ENCODE measurements at regions not wholly inside any gene's neighbourhood (a gene's known extent, or its start where the extent isn't known, plus 50 kb on each side); places are given as distances from the start of the nearest gene placed in this dataset.
A peak's percentile ranks its signal among the peaks of the same experiment; 100 is the strongest.
"Not testable (repeated sequence)": the region's sequence is repeated elsewhere in the genome, so short reads cannot be mapped to it uniquely, and the experiment has no call there.

DNA sequence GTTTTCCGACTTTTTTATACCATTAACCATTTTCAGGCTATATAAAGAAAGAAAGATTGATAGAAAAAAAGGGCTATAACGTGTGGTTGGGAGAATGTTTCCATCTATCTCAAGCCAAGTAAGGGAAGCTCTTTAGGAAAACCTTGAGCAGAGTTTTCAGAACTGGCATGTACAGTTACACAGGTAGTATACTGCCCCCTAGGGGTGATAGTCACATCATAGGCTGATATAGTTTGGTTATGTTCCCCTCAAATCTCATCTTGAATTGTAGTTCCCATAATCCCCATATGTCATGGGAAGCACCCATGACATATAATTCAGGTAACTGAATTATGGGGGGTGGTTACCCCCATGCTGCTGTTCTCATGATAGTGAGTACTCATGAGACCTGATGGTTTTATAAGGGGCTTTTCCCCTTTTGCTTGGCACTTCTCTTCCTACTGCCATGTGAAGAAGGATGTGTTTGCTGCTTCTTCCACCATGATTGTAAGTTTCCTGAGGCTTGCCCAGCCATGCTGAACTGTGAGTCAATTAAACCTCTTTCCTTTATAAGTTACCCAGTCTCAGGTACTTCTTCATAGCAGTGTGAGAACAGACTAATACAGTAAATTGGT lies 186.8 kb downstream of the TMA16 start:
- peak in 1 of 2 donors; percentile 33 for DNase-seq (ENCODE audit: low read depth in 1 of 2, low spot score in 1 of 2)

DNA sequence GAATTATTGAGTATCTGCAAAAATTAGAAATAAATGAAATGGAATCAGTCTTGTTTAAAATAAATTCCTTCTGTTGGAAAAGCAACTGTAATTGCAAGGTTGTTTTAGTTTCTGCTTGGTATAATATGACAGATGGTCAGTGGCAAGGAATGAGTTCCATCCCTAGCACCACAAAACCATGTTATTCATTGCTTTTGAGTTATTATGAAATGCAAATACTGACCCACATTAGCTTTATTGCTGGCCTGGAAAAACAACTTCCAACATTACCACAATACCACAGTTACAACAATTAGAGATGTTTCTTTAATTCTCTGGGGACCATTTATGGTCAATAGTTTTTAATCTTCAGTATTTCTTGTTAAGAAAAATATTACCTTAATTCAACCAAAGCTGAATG lies 194.4 kb downstream of the TMA16 start:
- DNase-seq (ENCODE audit: low read depth in 1 of 2, low spot score in 1 of 2) = no peak

DNA sequence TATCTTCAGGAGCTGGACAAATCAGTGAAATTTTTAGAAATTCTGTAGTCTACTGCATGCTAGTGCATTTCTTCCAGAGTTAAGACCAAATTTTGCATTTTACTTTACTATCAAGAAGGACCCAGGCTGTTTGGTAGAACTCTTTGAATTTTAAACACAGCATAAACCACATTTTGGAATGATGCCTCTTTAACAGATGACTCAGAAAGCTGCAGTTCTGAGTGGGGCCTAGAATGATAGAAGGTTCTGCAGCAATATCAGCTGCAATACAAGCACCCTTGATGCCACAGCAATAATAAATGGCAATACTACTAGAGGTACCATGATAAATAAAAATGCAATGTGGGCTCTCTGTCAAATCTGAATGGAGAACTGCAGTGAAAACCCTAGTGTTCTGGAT lies 198.7 kb downstream of the TMA16 start:
- no peak for DNase-seq (ENCODE audit: low read depth in 1 of 2, low spot score in 1 of 2)

DNA sequence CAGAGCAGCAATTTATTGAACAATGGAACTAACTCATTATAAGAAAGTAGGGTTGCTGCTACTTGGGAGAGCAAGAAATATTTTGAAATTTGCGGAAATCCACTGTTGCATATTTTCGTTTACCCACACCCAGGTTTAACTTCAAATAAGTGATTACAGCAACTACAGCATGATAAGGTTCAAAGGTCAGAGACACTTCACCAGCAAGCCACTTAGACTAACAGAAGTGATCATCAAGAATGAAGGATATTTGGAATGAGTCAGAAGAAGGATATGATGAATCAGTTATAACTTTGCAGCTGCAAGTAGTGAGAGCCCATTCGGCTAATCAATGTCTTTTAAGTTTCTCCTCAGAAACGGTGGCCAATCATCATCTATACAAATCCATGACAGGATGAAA lies 199.3 kb downstream of the TMA16 start:
- no peak for DNase-seq (ENCODE audit: low read depth in 1 of 2, low spot score in 1 of 2)

DNA sequence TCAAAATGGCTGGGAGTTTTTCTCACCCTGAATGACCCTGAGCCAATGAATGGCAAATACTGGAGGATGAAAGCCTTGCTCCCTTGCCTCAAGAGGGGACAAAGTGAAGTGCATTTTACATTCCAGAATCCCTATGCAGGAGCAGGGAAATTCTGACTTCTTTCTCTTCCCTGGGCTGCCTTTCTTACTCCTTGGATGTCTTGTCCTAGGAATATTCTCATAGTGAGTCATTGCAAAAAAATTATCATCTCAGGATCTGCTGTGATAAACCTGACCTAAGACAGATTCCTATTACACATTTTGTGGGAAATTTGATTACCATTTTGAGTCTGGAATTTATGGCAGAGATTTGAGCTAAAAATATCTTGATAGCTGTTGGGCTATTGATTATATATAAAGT lies 199.9 kb downstream of the TMA16 start:
- no peak for DNase-seq (ENCODE audit: low read depth in 1 of 2, low spot score in 1 of 2)

DNA sequence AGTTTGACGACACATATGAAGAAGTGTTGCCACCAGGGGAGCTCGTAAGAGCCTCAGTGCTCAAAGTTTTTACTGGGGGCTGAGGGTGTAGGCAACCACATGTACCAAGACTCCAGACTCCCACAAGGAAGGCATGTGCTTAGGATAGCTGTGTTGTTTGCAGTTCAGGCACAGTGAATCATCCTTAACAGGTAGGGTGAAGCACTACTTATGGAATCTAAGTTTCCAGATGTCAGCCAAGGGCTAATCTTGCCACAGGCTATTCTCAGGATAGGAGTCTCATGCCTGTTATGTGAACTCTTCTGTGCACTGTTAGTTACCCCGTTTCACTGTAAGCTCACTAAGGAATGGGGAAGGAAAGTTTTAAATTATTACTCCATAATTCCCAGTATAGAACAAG lies 202.6 kb downstream of the TMA16 start:
- no peak for DNase-seq (ENCODE audit: low read depth in 1 of 2, low spot score in 1 of 2)

DNA sequence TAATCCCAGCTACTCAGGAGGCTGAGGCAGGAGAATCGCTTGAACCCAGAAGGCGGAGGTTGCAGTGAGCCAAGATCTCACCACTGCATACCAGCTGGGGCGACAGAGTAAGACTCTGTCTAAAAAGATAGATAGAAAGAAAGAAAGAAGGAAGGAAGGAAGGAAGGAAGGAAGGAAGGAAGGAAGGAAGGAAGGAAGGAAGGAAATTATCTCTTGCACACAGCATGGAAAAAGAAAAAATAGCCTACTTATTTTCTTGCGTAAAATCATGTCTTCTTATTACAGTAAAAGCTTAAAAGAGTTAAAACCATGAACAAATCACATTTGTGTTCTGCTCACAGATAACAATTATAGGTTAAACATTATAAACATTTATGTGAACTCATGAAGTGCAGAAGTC lies 205.9 kb downstream of the TMA16 start:
- not testable (repeated sequence) for DNase-seq (ENCODE audit: low read depth in 1 of 2, low spot score in 1 of 2)

DNA sequence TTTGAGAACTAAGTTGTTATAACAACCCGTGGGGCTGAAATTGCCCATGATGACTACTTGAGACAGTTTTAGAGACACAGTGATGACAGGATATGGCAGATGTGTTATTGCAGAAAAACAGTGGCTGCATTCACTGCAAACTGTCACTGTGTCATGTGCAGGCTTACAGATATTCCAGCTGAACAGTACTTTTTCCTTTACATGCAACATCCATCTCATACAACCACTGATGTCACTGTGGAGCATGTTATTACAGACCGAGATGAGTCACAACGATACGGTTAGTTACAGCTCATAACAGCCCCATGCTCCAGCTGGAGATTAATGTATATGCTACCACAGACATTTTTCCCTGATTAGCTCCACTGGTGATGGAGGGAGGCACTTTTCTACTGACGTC lies 207.4 kb downstream of the TMA16 start:
- DNase-seq (ENCODE audit: low read depth in 1 of 2, low spot score in 1 of 2) = no peak

DNA sequence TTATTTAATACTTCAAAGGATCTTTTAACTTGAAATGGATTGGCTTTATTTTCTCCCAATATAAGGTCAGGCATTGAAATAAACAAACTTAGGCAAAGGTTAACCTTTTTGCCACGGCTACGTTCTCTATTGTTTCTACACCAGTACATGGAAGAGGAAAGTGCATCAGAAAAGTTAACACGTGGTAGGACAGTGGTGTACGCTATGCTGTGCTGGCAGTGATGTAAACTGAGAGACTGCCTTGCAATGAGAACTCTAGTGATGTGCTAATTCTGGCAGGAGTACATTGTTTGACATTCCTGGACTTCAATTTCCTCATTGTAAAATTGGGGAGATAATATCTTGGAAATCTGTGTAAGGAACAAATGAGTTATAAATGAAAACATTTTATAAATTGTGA lies 208.2 kb downstream of the TMA16 start:
- DNase-seq (ENCODE audit: low read depth in 1 of 2, low spot score in 1 of 2) = no peak

DNA sequence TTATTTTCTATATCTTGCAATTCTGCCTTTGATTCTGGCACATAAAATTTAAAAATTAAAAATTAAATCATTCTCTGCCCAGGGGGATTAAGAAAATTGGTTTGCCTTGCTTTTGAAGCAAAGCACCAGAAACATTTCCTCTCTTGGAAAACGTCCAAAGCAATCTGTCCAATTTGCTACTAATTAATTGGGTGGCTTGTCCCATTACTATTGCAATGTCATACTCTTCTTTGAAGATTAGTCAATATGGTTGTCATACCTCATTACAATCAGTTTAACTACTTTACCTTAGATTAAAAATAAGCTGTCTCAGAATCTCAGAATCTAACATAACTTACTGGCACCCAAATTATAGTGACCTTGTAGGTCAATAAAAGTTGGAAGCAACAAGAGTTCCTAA lies 208.8 kb downstream of the TMA16 start:
- no peak for DNase-seq (ENCODE audit: low read depth in 1 of 2, low spot score in 1 of 2)

DNA sequence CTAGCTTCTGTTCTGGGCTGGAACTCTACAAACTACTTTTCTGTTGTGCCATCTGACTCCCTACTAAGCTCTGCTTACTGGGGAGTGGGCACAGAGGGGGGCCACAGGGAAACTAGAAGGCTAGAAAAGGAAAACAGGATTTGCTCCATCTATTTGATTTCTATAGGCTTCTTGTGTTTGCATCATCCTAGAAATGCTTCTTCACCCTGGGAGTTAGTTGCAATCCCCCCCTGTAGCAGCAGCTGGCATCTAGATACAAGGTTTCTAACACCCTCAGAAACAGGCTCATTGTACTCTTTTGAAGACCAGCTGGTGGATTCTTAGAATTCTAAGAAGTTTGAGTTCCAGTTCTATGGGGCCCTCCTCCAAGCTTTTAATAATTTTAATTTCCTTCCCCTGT lies 213.4 kb downstream of the TMA16 start:
- no peak for DNase-seq (ENCODE audit: low read depth in 1 of 2, low spot score in 1 of 2)

DNA sequence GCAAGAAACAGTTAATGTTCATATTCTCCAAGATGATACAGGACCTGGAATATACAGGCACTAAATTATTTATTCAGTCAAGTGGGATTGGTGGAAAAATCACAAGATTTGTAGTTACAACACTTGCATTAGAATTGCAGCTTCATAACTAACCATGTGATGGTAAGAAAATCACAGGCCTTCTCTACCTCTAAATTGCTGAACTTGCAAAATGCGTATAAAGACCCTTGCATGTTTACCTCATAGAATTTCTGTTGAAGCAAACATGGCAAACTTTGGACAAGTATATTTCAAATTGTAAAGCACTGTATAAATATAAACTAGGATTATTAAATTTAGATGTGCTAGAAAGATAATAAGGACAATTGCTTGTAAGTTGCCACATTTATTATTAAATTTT lies 215.1 kb downstream of the TMA16 start:
- no peak for DNase-seq (ENCODE audit: low read depth in 1 of 2, low spot score in 1 of 2)

DNA sequence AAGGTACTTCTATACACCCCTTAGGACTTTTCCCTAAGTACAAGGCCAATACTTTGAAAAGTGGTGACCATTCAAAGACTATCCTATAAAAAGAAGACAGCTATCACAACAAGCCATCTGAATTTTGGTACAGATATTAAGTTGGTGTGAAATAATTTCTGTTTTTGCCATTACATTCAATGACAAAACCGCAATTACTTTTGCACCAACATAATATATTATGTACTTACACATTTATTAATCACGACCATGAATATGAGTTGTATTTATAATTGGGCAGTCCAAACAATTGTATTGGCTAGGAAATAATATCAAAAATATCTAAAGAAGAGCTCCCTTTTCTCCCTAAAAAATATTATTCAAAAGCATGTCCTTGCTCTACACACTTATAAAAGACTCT lies 215.7 kb downstream of the TMA16 start:
- no peak for DNase-seq (ENCODE audit: low read depth in 1 of 2, low spot score in 1 of 2)

DNA sequence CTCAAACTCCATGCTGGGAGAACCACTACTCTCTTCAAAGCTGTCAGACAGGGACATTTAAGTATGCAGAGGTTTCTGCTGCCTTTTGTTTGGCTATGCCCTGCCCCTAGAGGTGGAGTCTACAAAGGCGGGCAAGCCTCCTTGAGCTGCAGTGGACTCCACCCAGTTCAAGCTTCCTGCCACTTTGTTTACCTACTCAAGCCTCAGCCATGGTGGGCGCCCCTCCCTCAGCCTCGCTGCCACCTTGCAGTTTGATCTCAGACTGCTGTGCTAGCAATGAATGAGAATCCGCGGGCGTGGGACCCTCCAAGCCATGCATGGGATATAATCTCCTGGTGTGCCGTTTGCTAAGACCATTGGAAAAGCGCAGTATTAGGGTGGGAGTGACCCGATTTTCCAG lies 230.0 kb downstream of the TMA16 start:
- not testable (repeated sequence) for DNase-seq (ENCODE audit: low read depth in 1 of 2, low spot score in 1 of 2)

DNA sequence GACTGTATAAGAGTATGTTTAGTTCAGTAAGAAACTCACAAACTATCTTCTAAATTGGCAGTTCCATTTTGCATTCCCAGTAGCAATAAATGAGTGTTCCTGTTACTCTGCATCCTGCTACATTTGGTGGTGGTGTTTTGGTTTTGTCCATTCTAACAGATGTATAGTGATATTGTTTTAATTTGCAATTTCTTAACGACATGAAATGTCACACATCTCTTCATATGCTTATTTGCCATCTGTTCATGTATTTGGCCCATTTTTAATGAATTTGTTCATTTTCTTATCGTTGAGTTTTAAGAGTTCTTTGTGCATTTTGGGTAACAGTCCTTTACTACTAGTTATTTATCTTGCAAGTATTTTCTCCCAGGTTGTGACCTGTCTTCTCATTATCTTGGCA lies 232.2 kb downstream of the TMA16 start:
- DNase-seq (ENCODE audit: low read depth in 1 of 2, low spot score in 1 of 2) = no peak

DNA sequence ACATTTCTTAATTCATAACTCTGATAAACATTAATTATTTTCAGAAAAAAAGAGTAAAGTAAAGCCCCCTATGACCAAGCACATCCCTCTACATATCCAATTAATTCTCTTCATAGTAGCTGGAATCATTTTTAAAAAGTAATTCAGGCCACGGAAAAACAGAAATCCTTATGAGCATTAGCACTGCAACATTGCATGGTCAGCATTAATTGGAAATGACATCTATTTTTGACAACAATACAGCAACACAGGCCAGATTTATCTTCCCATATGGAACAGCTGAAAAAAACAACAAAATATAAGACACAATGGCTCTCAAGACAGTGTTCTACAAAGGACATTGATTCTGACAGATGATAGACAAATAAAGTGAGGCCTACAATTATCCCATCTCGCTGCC lies 236.6 kb downstream of the TMA16 start:
- DNase-seq (ENCODE audit: low read depth in 1 of 2, low spot score in 1 of 2) = no peak

DNA sequence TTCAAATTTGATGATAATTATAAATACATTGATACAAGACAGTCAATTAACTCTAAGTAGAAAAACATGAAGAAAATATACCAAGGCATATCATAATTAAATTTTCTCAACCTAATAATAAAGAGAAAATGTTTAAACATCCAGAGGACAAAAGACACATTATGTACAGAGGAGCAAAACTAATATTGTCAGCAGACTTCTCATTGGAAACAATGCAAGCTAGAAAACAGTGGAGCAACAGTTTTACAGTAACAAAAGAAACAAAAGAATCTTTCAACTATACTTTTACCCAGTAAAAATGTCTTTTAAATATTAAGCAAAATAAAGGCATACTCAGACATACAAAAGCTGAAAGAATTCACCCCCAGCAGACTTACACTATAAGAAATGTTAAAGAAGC lies 238.0 kb downstream of the TMA16 start:
- DNase-seq (ENCODE audit: low read depth in 1 of 2, low spot score in 1 of 2) = no peak

DNA sequence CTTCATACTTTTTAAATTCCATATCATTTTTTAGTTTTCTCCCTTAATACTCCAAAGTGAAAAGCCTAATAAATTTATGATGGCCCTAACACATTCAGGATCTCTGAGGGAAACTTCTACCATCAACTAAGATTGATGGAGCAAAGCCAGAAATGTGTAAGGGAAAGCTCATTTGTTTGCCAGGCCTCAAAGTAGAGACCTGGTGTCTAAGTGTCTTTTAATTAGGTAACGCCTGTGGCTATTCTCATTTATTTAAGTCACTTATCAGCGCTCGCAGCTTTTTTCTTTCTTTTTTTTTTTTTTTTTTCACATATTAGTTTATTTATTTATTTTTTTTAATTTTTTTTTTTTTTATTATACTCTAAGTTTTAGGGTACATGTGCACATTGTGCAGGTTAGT lies 242.4 kb downstream of the TMA16 start:
- no peak for DNase-seq (ENCODE audit: low read depth in 1 of 2, low spot score in 1 of 2)

DNA sequence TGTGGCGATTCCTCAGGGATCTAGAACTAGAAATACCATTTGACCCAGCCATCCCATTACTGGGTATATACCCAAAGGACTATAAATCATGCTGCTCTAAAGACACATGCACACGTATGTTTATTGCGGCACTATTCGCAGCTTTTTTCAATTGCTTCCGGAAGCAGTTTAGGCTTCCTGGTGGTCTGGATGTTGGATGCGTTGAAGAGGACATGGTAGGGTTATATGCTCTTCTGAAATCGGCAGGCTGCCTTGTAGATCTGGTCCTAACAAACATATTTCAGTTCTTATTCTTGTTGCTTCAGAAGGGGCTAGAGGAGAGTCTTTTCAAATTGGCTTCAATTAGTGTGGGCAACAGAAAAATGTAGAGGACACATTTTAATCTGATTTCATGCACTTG lies 243.4 kb downstream of the TMA16 start:
- not testable (repeated sequence) for DNase-seq (ENCODE audit: low read depth in 1 of 2, low spot score in 1 of 2)

DNA sequence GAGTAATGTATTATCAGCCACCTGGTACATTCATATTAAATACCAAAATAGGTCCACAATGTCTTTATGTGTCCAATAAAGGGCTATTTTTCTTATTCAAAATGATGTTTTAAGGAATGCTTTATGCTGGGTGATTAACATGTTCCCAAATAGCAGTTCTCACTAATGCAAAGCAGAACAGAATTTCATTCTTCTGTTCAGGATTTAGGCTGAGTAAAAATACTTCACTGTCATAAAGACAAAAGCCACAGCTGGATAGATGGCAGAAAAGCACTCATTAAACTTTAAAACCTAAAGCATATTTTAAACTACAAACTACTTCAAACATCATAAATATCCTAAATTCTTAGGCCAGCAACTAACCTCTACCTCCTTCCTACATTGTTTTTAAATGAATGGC lies 244.0 kb downstream of the TMA16 start:
- no peak for DNase-seq (ENCODE audit: low read depth in 1 of 2, low spot score in 1 of 2)

DNA sequence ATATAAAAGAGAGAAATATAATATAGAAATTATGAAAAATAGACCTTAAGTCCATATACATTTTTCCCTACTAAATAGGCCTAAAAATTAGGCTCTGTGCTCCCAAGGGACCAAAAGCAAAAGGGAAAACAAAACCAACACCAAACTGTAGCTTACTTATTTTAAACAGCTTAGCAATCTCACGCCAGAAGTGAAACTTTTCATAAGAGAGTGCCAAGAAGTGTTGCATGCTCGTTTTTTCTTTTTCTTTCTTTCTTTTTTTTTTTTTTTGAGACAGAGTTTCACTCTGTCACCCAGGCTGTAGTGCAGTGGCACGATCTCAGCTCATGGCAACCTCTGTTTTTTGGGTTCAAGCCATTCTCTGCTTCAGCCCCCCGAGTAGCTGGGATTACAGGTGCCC lies 250.4 kb downstream of the TMA16 start:
- no peak for DNase-seq (ENCODE audit: low read depth in 1 of 2, low spot score in 1 of 2)

DNA sequence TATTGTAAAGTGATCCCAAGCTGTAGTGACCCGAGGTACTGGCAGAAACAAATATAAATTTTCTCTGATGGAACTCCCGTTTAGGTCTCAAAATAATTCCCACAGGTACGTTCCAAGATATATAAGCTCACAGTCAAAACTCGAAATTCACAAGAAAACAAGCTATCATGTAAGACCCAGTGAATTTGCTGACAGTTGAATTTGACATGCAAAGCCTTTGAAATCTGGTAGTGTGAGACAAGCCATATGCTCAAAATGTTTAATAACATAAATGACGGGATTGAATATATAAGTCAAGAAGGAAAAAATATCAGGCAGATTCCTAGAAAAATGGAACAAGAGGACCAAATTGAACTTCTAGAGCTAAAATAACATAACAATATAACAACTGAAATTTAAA lies 252.8 kb downstream of the TMA16 start:
- no peak for DNase-seq (ENCODE audit: low read depth in 1 of 2, low spot score in 1 of 2)

DNA sequence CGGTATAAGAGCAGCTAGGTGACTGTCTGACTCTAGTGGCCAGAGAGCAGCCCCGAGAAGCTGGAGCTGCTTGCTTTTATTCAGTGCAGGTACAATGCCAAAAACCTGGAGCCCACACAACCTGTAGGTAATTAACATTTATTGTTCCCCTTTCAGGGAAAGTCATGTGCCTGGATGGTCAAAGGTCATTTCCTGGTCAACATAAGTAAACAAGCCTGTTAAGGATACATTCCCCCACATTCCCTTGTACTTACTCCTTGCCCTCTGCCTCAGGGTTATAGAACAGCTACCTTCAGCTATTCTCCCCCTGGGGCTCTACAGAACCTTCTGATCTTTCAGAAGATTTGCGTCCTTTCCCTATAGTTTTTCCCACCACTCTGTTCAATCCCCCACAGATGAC lies 253.4 kb downstream of the TMA16 start:
- no peak for DNase-seq (ENCODE audit: low read depth in 1 of 2, low spot score in 1 of 2)

DNA sequence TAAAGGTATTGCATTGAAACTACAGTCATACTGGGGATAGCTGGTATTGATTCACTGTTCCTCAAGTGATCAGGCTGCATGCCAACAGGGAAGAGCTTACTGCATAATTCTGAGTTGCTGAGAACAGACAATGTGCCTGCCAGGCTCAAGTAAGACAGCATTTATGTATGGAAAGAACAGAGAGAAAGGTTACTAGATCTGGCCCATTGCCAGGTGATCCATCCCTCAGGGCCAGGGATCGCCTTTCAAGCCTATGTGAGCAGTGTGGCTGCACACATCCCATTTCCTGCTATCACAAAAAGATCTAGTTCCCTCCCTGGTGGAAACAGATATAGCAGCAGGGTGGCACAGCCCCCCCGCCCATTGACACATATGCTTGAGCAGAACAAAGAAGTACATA lies 254.0 kb downstream of the TMA16 start:
- no peak for DNase-seq (ENCODE audit: low read depth in 1 of 2, low spot score in 1 of 2)
